Uterus (tissue), 3 donors: ENCODE measurements at regions not wholly inside any gene's neighbourhood (a gene's known extent, or its start where the extent isn't known, plus 50 kb on each side); places are given as distances from the start of the nearest gene placed in this dataset.

ENCODE experiments used
- DNase-seq, 2 donors: peaks; one replicate each; pipeline ENCODE4 v3.0.0-alpha.2; 2019 to 2020
- H3K27ac ChIP-seq, 2 donors: fragments of 200-600 bp; sonication (generic); 1 replicate in 1 of 2; 2 replicates in 1 of 2; pipeline ENCODE4 v1.5.1; 2016 to 2018
- H3K27me3 ChIP-seq, 2 donors: fragments of 200-600 bp; sonication (generic); one replicate each; pipeline ENCODE4 v1.5.1; 2018 to 2019; ENCODE audit warnings: control low read depth in 1 of 2
- H3K36me3 ChIP-seq, 2 donors: fragments of 200-600 bp; sonication (generic); one replicate each; pipeline ENCODE4 v1.5.1; 2019; ENCODE audit warnings: control low read depth in 1 of 2
- H3K4me1 ChIP-seq, 2 donors: fragments of 200-600 bp; sonication (generic); one replicate each; pipeline ENCODE4 v1.5.1; 2018 to 2019; ENCODE audit warnings: control low read depth in 1 of 2
- H3K4me3 ChIP-seq, 2 donors: fragments of 200-600 bp; sonication (generic); 1 replicate in 1 of 2; 2 replicates in 1 of 2; pipeline ENCODE4 v1.5.1; 2018 to 2019; ENCODE audit warnings: mild to moderate bottlenecking in 1 of 2
- H3K9me3 ChIP-seq, 2 donors: fragments of 200-600 bp; sonication (generic); one replicate each; pipeline ENCODE4 v1.5.1; 2019; ENCODE audit warnings: control low read depth in 1 of 2
- CTCF ChIP-seq, 4 experiments: fragments of 200-600 bp in 2 of 4; fragments of 450-650 bp in 2 of 4; sonication (generic) in 2 of 4; IDR thresholded peaks; one replicate each; pipeline ENCODE4 v1.5.1; 2016 to 2019; ENCODE audit warnings: antibody characterized with exemption in 4 of 4, mild to moderate bottlenecking in 2 of 4, moderate library complexity in 1 of 4
- POLR2A ChIP-seq, 2 donors: fragments of 450-650 bp; IDR thresholded peaks; one replicate each; pipeline ENCODE4 v1.6.1; 2016; ENCODE audit warnings: antibody characterized with exemption in 2 of 2, mild to moderate bottlenecking in 1 of 2, moderate library complexity in 1 of 2
- intact Hi-C: fragments of 100-400 bp; cut with DNase I; formaldehyde crosslinking; loops from one replicate; pipeline ENCODE4 v1.15.1; 2023; ENCODE audit warnings: low total_unique reads
- donor health status: DM: yes; HTN: yes; CAD: no.

GRCh38 chr2:194769030-194769429 lies 888.0 kb upstream of the SLC39A10 start:
- no peaks in the 10 kb centered on the region for H3K36me3 ChIP-seq
- no peaks in the 10 kb centered on the region for H3K27me3 ChIP-seq
- no peak overlapping the region for H3K4me3 ChIP-seq
- H3K9me3 ChIP-seq, result no peaks in the 10 kb centered on the region
- intact Hi-C loops, result no loop called here
- no peak for TF ChIP-seq CTCF (IDR thresholded peaks at IDR 0.05)
- no peak for TF ChIP-seq POLR2A (IDR thresholded peaks at IDR 0.05)
- no peaks in the 10 kb centered on the region for H3K4me1 ChIP-seq
- DNase-seq, result no peak
- no peak overlapping the region for H3K27ac ChIP-seq

- H3K27ac ChIP-seq, result no peak overlapping the region
- no peaks in the 10 kb centered on the region for H3K4me1 ChIP-seq
- no peak for TF ChIP-seq CTCF (IDR thresholded peaks at IDR 0.05)
- TF ChIP-seq POLR2A (IDR thresholded peaks at IDR 0.05), result no peak
- no peaks in the 10 kb centered on the region for H3K36me3 ChIP-seq
- DNase-seq, result no peak
- no peaks in the 10 kb centered on the region for H3K9me3 ChIP-seq
- intact Hi-C loops, result no loop called here
- H3K27me3 ChIP-seq, result no peaks in the 10 kb centered on the region
- H3K4me3 ChIP-seq, result no peak overlapping the region
Observed at GRCh38 chr2:194765723-194766122, 891.3 kb upstream of the SLC39A10 start.

- Histone ChIP-seq H3K36me3 (no peaks in the 10 kb centered on the region), H3K4me1 (no peaks in the 10 kb centered on the region), H3K27ac (no peak overlapping the region), H3K9me3 (no peaks in the 10 kb centered on the region), H3K27me3 (no peaks in the 10 kb centered on the region), H3K4me3 (no peak overlapping the region)
- intact Hi-C loops, result no loop called here
- DNase-seq, result no peak
- TF ChIP-seq CTCF (IDR thresholded peaks at IDR 0.05), result no peak
- no peak for TF ChIP-seq POLR2A (IDR thresholded peaks at IDR 0.05)
Observed at GRCh38 chr2:194750926-194751325, 906.1 kb upstream of the SLC39A10 start.

GRCh38 chr2:194745557-194746146 lies 911.4 kb upstream of the SLC39A10 start:
- peaks cover 0 to 3% of the 10 kb centered on the region in 2 donors for H3K27me3 ChIP-seq
- H3K9me3 ChIP-seq, result no peaks in the 10 kb centered on the region
- H3K27ac ChIP-seq, result no peak overlapping the region
- no peak overlapping the region for H3K4me3 ChIP-seq
- H3K36me3 ChIP-seq, result no peaks in the 10 kb centered on the region
- TF ChIP-seq POLR2A (IDR thresholded peaks at IDR 0.05) (no peak), CTCF (IDR thresholded peaks at IDR 0.05) (no peak)
- intact Hi-C loops, result no loop called here
- H3K4me1 ChIP-seq, result no peaks in the 10 kb centered on the region
- DNase-seq, result no peak

GRCh38 chr2:194742706-194743105 lies 914.3 kb upstream of the SLC39A10 start:
- intact Hi-C loops, result no loop called here
- Histone ChIP-seq H3K27ac (no peak overlapping the region), H3K36me3 (no peaks in the 10 kb centered on the region), H3K4me1 (no peaks in the 10 kb centered on the region), H3K9me3 (no peaks in the 10 kb centered on the region), H3K27me3 (peaks cover 0 to 3% of the 10 kb centered on the region in 2 donors), H3K4me3 (no peak overlapping the region)
- no peak for DNase-seq
- TF ChIP-seq POLR2A (IDR thresholded peaks at IDR 0.05), result no peak
- TF ChIP-seq CTCF (IDR thresholded peaks at IDR 0.05), result no peak
